Stimulated activated CD4-positive, alpha-beta T cell treated with anti-CD3 and anti-CD28 coated beads, Interleukin-12 subunit alpha, Interleukin-12 subunit beta, amount 100 ng/mL, for 24 hours (primary cell): ENCODE measurements at regions not wholly inside any gene's neighbourhood (a gene's known extent, or its start where the extent isn't known, plus 50 kb on each side); places are given as distances from the start of the nearest gene placed in this dataset.

Experiments
- DNase-seq, 2 experiments: peaks; one replicate each; pipeline ENCODE4 v3.0.0-alpha.2; 2020; ENCODE audit warnings: low read depth in 2 of 2

DNA sequence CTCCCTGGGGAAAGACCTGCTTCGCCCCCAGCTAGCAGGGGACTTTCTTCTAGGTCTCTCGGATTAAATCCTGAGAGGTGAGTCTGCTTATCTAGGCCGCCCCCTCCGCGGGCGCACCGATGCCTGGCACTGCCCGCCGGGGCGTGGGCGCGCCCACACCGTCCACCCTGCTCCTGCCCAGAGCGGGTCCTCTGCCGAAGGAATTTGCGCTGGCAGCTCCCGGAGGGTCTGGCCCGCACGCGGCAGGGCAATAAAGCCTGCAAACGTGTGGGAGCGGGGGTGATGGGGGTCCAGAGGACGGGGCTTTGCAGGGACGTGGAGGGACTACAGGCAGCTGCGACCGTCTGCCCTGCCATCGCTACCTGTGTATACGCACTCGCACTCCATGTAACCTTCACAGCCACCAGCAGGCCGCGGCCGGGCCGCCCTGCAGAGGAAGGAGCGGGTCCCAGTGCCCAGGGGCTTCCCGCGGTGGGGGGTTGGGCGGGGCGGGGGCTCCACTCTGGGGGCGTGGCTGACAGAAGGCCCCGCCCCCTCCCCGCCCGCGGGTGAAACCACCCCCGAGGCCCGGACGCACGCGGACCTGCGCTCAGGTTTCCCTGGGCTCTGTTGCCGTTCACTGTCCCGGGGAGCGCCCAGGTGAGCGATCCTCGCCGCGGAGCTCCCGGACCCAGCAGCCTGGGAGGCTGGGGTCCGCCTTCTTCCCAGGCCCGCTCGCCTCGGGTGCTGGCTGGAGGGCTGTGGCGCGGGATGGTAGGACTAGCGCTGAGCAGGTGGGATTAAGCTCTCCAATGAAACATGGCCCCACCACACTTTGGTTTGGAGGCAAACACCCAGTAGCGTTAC, 174.5 kb upstream of the HS6ST1 start:
- DNase-seq: no peak

DNA sequence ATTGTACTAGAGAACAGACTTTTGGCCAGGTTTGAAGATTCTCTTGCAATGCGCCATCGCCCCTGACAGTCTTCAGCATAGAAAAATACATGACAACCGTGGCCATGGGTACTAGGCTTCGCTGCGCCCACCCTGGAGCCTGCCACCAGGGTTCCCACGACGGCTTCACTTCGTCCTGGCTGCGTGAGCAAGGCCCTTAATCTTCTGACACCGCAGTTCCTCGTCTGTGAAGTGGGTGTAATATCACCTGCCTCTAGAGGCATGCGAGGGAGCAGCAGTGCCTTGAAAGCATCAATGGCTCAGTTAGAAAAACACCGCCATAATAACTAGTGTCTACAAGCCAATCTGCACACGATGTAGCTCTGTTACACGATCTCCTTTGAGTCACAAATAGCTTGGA, 175.2 kb upstream of the HS6ST1 start:
- no peak for DNase-seq

DNA sequence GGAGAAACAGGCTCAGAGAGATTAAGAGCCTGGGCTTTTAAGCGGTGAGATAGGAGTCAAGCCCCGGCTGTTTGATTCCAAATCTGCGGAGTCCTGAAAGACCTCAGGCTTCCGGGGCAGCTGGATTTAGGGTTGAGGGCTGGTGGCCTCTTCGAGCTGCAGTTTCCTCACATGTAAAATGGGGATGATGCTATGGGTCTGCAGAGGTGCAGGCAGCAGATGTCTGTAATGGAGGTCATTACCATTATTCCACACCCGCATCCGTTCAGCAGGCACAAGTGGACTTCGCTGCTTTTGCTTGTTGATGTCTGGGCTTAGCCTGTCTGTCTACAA, 175.6 kb upstream of the HS6ST1 start:
- no peak for DNase-seq

DNA sequence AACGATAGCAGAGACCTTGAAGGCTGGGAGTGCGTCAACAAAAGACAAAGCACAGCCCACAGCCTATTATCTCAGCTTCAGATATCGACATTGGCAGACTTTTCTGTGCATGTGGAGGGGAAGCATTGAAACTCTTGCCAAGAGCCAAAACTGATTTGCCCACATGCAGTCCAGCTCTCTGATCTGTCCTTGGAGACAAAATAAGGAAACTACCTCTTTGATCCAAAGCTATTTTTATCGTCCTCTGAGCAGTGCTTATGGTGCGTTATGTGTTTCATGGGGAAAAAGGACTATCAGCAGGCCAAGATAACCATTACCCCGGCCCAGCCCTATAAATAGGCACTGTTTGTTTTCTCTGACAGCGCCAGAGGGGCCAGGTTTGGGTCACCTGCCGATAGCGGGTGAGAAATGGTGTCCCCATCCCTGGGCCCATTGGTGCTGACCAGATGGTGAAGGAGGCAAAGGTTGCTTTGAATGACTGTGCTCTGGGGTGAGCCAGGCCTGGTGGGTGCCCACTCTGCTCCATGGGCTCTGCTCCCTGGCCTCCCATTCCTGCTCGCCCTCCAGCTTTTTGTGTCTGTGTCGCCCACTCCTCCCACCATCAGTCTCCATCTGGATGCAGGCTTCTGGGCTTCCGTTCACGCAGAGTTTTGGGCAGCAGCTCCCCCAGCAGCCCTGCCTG, 176.1 kb upstream of the HS6ST1 start:
- no peak for DNase-seq

DNA sequence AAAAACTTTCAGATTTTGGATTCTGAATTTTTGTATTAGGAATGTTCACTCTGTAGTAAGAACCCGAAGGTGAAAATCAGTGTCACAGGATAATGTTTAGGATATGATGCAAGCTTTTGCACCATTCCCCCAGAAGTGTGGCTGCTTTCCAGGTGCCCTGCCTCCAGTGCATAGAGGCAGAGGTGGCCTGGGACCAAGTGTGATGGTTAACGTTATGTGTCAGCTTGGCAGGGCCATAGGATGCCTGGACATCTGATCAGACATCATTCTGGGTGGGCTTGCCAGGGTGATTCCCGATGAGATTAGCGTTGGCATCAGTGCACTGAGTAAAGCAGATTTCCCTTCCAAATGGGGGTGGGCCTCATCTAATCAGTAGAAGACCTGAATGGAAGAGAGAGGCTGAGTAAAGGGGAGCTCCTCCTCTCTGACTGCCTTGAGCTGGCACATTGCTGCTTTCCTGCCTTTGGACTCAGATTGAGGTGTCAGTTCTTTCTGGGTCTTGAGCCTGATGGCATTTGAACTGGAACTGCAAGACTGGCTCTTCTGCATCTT, 177.4 kb upstream of the HS6ST1 start:
- no peak for DNase-seq

DNA sequence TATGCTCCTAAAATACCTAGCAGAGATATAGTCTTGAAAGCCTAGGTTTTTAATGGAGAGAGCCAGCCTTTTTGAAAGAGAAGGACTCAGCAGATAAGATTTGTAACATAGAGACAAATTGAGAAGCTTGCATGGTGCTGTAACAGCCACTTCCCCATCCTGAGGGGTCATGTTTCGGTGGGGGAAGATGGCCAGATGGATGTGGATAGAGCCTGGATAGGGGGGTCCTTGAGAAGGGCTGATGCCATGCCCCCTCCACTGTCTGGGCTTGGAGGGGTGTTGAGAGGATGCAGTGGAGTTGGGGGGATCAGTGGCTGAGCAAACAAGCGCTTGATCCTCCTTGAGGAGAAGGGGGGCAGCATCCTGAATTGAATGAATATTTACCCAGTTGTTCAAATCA, 178.0 kb upstream of the HS6ST1 start:
- no peak for DNase-seq

DNA sequence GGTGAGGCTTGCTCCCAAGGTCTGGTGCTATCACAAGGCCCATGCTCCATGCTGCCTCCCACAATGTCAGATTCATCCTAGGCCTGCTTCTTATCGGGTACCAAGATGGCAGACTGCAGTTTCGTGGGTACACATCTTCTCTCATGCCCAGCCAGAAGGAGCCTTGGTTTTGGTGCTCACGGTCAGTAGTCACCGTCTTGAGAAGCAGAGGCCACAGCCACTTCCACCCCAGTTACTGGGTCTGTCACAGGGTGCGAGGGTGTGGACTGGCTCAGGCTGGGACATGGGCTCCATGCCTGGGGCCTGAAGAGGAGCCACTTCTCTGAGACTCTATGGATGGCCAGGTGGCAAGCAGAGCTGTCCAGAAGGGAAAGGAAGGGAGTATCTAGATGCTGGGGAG, 178.8 kb upstream of the HS6ST1 start:
- DNase-seq: no peak

DNA sequence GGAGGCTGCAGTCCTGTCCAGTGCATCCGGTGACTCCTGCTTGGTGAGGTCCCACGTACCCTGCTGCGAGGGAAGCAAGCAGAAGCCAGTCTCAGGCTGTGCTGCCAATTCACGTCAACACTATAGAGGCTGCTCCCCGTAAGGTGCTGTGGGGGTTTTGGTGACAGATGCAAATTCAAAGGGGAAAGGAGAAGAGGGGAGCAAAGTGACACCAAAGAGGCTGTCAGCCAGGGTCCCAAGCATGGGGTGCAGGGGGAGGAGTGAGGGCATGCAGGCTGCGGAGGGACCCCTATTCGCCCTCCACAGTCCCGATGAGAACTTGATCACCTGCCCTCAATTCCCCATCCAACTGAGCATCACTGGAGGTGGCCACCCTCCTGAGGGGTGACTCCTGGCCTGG, 179.4 kb upstream of the HS6ST1 start:
- no peak for DNase-seq

DNA sequence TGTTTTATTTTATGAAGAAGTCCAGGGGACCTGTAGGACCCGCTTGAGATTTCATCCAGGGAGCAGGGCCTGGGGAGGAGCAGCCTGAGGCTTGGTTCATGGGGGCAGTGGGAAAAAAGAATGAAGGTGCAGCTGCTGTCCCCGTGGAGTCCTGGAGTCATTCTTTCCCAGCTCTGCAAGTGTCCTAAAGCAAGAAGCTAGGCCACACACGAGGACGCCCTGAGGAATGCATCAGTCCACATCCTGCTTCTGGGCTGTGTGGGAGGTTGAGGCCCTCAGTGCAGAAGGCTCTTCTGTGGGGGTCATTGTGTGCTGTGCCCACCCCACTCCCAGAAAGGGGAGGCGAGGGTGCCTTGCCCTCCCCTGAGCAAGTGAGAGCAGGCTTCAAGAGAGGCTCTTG, 179.9 kb upstream of the HS6ST1 start:
- DNase-seq: no peak

DNA sequence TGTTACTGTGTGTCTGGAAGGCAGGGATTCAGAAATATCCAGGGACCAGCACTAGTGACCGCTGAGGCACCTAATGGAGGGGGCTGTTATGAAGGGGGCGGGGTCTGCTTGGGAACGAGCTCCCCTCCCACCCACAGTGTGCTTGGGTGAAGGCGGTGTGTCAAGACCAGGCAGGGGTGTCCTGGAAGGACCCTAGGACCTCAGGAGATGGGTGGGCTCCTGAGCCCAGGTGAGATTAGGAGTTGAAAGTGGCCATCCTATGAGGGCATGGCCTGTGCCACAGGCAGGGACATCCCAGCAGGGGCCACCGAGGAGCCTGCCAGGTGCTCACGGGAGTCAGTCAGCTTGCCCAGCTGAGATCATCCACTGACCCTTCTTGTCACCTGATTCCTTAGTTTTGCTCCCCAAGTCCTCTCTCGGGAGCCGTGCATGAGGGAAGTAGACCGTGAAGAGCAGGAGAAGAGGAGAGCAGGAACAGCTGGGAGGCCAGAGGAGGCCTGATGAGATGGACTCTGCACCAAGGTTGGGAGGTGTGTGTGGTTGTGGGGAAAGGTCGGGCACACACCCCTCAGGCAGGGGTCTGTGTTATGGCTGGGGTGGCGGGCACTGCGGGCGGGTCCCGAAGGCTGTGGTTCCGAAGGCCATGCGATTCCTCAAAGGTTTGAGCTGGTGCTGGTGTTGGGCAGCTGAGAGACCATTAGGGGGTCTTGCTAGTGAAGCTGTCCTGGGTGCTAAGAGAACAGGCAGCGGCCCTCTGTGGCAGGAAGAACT, 180.9 kb upstream of the HS6ST1 start:
- DNase-seq: no peak

DNA sequence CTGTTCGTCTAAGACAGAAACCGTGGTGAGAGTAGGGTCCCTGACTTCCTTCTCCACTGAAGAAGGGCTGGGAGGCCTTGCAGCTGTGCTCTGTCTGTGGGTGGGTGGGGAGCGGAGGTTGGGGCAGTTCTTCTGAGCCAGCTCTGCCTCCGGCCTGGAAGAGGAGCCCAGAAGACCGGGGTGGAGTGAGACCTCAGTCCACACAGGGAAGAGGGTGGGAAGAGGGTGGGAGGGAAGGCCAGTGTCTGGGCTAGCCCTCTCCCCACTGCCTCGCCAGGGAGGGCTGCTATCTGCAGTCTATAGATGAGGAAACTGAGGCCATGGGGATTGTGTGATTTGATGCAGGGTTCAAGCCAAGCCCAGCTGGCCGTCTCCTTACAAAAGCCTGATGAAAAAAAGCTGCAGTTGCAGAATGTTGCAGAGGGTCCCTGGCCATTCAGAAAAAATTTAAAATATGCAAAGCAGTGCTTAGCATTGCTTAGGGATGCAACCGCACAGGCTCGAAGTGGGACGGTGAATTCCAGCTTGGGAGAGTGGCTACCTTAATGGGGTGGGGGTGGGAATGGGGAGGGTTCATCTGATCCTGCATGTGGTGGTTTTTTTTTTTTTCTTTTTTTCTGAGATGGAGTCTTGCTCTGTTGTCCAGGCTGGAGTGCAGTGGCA, 181.6 kb upstream of the HS6ST1 start:
- no peak for DNase-seq

DNA sequence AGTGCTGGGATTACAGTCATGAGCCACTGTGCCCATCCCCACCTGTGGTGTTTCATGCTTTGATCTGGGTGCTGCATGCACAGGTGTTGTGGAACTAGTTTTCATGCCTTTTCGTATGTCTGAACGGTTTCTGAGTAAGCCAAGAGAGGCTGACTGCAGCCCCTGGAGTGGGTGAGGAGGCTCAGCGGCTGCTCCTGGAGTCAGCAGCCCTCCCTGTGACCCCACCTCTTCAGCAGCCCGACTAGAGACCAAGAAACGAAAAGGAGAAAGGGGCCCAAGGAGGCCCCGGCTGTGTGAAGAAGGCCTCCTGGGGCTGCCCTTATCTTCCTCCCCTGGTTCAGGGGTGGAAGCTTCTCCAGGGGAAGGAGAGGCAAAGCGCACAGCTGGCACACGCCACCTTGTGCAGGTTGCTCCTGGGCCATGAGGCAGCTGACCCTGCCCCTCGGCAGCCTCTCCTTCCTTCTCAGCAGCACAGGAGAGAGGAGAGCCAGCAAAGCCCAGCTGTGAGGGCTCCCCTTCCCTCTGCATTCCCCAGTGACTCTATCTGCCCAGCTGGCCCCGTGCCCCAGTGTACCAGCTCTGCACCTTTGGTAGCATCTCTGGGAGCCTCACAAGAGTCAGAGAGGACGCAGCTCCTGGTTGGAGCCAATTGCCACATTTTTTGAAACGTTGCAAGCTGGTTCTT, 182.5 kb upstream of the HS6ST1 start:
- no peak for DNase-seq

DNA sequence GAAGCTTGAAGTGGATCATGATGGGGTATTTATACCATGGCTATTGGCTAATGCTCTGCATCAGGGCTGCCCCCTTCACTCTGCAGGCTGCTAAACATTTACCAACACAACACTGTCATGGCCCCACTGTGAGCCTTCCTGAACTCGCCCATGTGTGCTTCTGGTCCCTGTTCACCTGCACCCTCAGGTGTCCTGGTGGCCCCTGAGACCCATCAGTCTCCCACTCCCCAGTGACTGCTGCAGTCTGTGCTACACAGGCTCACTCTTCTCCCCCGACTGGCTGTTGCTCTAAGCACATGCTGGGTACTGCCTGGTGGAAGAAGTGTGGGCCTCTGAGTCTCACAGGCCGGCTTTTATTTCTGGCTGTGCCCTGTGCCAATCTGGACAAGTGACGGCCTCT, 183.0 kb upstream of the HS6ST1 start:
- DNase-seq: no peak

DNA sequence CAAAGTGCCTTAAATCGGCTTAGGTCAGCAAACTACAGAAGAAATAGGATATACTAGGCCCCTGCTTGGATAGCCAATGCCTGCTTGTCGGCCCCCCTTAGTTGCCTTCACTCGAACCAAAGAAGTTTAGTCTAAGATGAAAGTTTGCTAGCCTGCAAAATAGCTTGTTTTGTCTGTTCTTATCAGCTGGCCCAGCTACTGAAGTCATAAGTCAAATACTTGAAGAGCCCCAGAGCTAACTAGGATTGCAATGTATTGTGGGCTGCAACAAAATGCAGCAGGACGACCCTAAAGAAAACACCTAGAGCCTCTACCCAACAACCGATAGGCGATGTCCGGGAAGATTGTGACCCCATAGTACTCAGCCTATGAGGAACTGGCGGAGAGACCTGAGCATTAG, 183.5 kb upstream of the HS6ST1 start:
- no peak for DNase-seq

DNA sequence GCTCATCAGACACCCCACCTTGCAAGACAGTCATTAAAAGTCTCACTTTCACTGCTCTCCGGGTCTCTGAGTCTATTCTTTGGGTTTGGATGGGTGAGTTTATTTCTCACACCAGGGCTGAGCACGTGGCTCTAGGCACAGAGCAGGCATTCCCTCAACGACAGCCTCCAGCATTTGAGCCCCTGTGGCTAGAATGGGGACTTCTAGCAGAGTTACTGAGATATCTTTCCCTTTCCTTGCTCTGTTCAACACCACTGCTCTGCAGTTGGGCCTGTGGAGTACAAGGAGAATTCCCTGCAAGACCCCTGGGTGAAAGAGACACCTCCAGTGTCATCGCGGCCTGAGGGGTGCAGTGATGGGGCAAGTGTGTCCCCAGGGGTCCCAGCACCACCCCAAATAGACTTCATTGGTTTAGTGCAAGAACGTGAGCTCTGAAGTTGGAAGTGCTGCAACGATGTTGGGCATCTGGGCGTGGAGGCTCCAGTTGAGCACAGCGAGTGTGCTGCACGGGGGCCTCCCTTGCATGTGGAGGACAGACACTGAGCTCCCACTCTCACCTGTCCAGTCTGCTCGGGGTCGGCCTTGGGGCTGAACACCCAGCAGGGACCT, 184.1 kb upstream of the HS6ST1 start:
- no peak for DNase-seq

DNA sequence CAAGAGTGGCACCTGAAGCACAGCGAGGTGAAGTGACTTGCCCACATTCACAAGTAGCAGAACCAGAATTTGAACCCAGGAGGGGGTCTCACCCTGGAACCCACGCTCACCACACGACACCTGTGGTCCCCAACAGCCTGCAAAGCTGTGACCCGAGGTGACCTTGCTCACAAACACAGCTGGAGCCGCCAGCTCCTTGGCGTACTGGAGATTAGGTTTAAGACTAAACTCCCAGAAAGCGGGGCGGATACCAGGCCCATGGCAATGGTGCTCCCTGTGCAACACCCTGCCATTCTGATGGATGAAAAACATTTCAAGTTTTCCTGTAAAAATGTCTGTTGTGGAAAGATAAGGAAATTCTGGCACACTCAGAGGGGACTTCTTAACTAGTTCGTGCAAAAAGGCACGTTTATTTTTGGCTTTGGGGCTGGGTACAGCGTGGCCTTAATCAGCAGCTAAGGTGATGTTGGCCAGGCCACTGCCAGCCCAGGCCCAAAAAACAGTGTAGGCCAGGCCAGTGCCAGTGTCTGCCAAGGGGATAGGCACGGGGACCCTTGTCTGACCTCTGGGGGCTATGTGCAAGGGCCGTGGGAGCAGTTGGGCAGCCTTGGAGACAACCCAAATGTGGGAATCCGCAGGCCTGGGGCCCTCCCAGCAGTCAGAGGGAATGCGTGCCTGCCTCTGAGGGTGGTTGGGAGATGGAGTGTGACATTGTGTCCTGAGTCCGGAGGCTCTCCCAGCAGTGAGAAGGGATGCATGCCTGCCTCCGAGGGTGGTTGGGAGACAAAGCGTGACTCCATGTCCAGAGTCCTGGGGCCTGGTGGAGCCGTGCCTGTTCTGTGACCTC, 185.0 kb upstream of the HS6ST1 start:
- DNase-seq: no peak

DNA sequence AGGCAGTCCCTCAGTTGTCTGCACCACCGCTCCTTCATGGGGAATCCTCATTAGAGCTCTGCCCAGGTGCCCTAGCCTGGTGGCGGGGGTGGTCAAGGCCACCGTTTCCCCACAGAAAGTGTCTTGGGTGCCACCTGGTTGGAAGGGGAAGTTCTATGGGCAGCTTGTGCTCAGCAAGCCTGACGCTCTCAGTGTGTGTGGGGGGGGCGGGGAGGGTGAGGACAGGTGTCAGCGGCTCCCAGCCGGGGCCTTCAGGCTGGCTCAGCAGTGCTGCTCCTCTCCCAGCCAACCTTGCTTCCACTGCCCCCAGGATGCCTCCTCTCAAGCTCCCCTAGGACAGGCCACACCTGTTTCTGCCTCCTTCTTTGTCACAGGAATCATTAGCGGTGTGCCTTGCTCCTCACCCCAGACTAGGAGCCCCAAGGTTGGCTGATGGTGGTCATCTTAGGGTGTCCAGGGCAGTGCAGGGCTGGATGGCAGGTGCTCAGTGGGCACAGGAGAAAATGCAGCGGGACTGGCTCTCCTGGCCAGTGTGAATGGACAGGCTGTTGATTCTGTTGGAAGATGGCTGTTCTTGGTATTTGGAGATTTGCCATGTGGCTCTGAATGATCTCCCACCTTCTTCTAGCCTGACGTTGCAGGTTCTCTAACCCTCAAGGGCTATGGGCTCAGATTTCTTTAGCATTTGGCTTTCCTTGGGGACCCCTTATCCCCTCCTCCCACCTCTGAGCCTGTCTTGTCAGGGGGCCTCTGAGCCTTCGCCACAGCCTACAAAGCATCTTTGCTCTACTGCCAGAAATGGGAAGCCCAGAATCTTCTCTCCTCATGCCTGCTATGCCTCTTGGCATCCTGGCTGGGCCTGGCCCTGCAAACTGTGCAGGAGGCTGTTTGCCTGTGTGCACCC, 185.8 kb upstream of the HS6ST1 start:
- DNase-seq: no peak

DNA sequence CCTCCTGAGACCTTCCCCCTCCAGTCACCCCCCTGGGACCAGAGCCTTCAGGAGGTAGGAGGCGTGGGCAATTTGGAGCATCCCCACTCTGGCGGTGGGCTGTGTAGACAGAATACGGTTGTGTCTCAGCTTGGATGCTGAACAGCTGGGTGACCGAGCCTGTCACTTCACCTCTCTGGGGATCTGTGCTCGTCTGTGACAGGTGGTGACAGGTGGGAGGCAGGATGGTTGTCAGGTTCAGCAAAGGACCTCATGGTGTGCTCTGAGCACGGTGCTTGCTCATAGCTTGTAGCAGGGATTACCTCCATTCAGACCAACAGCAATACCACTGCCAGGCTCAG, 186.5 kb upstream of the HS6ST1 start:
- no peak for DNase-seq
